ENCODE measurements at regions not wholly inside any gene's neighbourhood (a gene's known extent, or its start where the extent isn't known, plus 50 kb on each side); places are given as distances from the start of the nearest gene placed in this dataset.
A peak's percentile ranks its signal among the peaks of the same experiment; 100 is the strongest.

- Histone ChIP-seq H3K9me3 (replicated peaks in 1 of 3) (no peaks in the 10 kb centered on the region), H3K27ac (no peak overlapping the region), H3K4me1 (replicated peaks in 1 of 2) (peaks cover 0 to 10% of the 10 kb centered on the region in 2 donors), H3K36me3 (replicated peaks in 1 of 2) (no peaks in the 10 kb centered on the region), H3K4me3 (no peak overlapping the region), H3K27me3 (no peaks in the 10 kb centered on the region)
- TF ChIP-seq POLR2A (IDR thresholded peaks at IDR 0.05) = no peak
- TF ChIP-seq CTCF (IDR thresholded peaks at IDR 0.05) = no peak
- WGBS, 4 donors = 88 to 91% (median 89%) methylated on average over 6 of the region's 6 CpGs
- no peak for DNase-seq
- intact Hi-C loops (cut with DNase I) = no loop called here
Measured at GRCh38 chr6:139996253-139996834, 621.9 kb upstream of the CITED2 start.

DNA sequence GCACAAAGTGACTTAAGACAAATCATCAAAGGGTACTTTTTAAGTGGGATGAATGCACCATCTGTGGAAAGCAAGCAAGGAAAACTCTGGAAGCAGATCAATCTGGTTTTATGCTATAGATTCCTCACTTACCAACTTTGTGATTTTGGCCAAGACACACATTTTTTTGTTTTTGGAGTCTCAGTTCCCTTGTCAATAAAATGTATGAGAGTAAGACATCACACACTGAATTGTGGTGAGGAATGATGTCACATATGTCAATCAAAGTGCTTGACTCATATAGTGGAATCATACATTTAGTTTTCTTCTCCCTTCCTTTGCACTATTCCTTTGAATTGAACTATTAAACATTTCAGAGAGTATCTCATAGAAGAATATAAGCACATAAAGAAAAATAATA lies 620.5 kb upstream of the CITED2 start:
- TF ChIP-seq POLR2A (IDR thresholded peaks at IDR 0.05) = no peak
- TF ChIP-seq CTCF (IDR thresholded peaks at IDR 0.05) = no peak
- no peak for DNase-seq
- no peaks in the 10 kb centered on the region for H3K9me3 ChIP-seq (replicated peaks in 1 of 3)
- intact Hi-C loops (cut with DNase I) = no loop called here
- no peak overlapping the region for H3K27ac ChIP-seq
- H3K4me1 ChIP-seq (replicated peaks in 1 of 2) = peaks cover 7 to 15% of the 10 kb centered on the region in 2 donors
- H3K36me3 ChIP-seq (replicated peaks in 1 of 2) = no peaks in the 10 kb centered on the region
- no peak overlapping the region for H3K4me3 ChIP-seq
- H3K27me3 ChIP-seq = no peaks in the 10 kb centered on the region

DNA sequence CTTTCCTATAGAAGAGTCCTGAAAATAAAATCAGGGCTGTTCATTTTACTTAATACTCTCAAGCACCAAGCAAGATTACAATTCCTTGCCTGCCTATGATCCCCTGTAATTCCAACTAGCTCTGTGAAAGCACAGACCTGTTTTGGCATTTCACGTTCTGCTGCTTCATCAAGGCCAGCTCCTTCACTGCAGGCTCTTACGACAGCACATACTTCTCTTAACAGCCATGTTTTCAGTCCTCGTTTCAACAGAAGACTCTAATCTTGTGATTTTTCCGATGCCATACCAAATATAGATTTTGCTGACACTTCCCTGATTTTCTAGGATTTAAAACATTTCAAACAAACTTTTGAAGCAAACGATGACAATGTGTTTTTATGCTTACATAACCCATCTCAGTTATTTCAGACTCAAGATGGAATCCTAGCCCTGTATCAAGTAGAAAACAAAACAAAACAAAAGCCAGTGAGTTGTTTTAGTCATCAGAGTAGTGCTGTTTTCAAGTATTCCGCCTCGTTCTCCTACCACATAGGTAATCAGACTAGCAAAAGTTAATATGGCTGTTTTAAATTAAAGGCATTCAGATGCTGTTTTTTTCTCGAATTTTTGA lies 616.5 kb upstream of the CITED2 start:
- TF ChIP-seq CTCF (IDR thresholded peaks at IDR 0.05) (no peak), POLR2A (IDR thresholded peaks at IDR 0.05) (no peak)
- DNase-seq = peak in 6 of 7 donors; percentile 46 to 71 (median 56)
- Histone ChIP-seq H3K36me3 (replicated peaks in 1 of 2) (no peaks in the 10 kb centered on the region), H3K4me1 (replicated peaks in 1 of 2) (peaks cover 7 to 27% of the 10 kb centered on the region in 2 donors), H3K9me3 (replicated peaks in 1 of 3) (no peaks in the 10 kb centered on the region), H3K4me3 (no peak overlapping the region), H3K27ac (peak overlapping the region in 3 of 5 donors; percentile 40 to 78 (median 72)), H3K27me3 (no peaks in the 10 kb centered on the region)
- WGBS, 4 donors = 40 to 45% (median 42%) methylated on average over 8 of the region's 8 CpGs
- intact Hi-C loops (cut with DNase I) = no loop called here

GRCh38 chr6:139990026-139990686 lies 615.7 kb upstream of the CITED2 start:
- peaks cover 7 to 27% of the 10 kb centered on the region in 2 donors for H3K4me1 ChIP-seq (replicated peaks in 1 of 2)
- H3K4me3 ChIP-seq = no peak overlapping the region
- peak in 3 of 7 donors; percentile 37 to 54 (median 49) for DNase-seq
- no peaks in the 10 kb centered on the region for H3K27me3 ChIP-seq
- TF ChIP-seq POLR2A (IDR thresholded peaks at IDR 0.05) (no peak), CTCF (IDR thresholded peaks at IDR 0.05) (no peak)
- intact Hi-C loops (cut with DNase I) = no loop called here
- H3K27ac ChIP-seq = peak overlapping the region in 3 of 5 donors; percentile 40 to 78 (median 72)
- 29 to 33% (median 30%) methylated on average over 4 of the region's 4 CpGs for WGBS, 4 donors
- H3K36me3 ChIP-seq (replicated peaks in 1 of 2) = no peaks in the 10 kb centered on the region
- no peaks in the 10 kb centered on the region for H3K9me3 ChIP-seq (replicated peaks in 1 of 3)
